Erythroblast (primary cell): ENCODE measurements at regions not wholly inside any gene's neighbourhood (a gene's known extent, or its start where the extent isn't known, plus 50 kb on each side); places are given as distances from the start of the nearest gene placed in this dataset.

Experiments
- GATA1 ChIP-seq: IDR thresholded peaks from 2 replicates; pipeline ENCODE4 v1.6.1; 2011; ENCODE audit warnings: low read depth, mild to moderate bottlenecking, control low read depth, low read length, moderate library complexity
- POLR2A ChIP-seq: IDR thresholded peaks from 2 replicates; pipeline ENCODE4 v1.6.1; 2011; ENCODE audit warnings: mild to moderate bottlenecking, low read length

- no peak for TF ChIP-seq POLR2A
- no peak for TF ChIP-seq GATA1
Measured at GRCh38 chr4:187390646-187391045, 604.9 kb upstream of the ZFP42 start.
